ENCODE measurements at regions not wholly inside any gene's neighbourhood (a gene's known extent, or its start where the extent isn't known, plus 50 kb on each side); places are given as distances from the start of the nearest gene placed in this dataset.
"Not testable (repeated sequence)": the region's sequence is repeated elsewhere in the genome, so short reads cannot be mapped to it uniquely, and the experiment has no call there.

GRCh38 chr1:147103416-147104155, 68.7 kb downstream of the PRKAB2 start:
- not testable (repeated sequence) for DNase-seq

- no peak for DNase-seq
Observed at GRCh38 chr1:147099192-147099591, 73.1 kb downstream of the PRKAB2 start.

- peak in 1 of 2 experiments; percentile 23 for DNase-seq
Observed at GRCh38 chr1:147098338-147098973, 73.8 kb downstream of the PRKAB2 start.

DNA sequence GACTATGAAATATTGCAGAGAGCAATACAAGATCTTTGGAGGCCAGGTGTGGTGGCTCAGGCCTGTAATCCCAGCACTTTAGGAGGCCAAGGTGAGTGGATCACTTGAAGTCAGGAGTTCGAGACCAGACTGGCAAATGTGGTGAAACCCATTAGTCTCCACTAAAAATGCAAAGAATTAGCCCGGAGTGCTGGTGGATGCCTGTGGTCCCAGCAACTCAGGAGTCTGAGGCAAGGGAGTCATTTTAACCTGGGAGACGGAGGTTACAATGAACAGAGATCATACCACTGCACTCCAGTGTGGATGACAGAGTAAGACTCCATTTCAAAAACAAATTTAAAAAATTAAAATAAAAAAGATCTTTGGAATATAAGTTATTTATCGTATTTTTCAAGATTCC, 76.6 kb downstream of the PRKAB2 start:
- no peak for DNase-seq

DNA sequence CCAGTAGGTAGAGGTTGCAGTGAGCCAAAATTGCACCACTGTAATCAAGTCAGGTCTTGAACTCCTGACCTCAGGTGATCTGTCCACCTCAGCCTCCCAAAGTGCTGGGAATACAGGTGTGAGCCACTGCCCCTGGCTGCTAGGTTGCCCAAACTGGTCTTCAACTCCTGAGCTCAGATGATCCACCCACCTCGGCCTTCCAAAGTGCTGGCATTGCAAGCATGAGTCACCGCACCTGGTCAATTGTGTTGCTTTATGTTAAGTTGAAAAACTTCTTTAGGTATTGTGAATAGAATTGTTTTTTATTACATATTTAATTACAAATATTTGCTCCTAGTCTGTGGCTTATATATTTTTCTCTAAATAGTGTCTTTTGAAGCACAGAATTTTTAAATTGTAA, 80.5 kb downstream of the PRKAB2 start:
- no peak for DNase-seq

DNA sequence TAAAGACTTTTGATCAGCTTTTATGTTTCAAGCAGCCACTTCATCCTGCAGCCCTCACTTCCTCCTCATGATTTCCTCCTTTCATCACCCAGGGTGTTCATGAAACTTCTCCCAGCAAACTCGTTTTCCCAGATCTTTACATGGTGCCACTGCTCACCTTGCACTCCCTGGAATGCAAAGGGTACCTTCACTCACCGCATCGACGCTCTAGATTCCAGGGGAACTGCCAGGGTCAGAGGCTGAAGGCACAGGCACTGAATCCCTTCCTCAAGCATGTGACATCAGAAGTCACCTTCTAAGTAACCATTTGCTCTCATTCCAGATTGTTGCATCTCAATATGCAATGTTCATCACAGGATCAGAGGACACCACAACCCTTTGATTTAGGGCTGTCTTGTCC, 82.8 kb downstream of the PRKAB2 start:
- no peak for DNase-seq

GRCh38 chr1:147086129-147086528, 86.1 kb downstream of the PRKAB2 start:
- DNase-seq = no peak

DNA sequence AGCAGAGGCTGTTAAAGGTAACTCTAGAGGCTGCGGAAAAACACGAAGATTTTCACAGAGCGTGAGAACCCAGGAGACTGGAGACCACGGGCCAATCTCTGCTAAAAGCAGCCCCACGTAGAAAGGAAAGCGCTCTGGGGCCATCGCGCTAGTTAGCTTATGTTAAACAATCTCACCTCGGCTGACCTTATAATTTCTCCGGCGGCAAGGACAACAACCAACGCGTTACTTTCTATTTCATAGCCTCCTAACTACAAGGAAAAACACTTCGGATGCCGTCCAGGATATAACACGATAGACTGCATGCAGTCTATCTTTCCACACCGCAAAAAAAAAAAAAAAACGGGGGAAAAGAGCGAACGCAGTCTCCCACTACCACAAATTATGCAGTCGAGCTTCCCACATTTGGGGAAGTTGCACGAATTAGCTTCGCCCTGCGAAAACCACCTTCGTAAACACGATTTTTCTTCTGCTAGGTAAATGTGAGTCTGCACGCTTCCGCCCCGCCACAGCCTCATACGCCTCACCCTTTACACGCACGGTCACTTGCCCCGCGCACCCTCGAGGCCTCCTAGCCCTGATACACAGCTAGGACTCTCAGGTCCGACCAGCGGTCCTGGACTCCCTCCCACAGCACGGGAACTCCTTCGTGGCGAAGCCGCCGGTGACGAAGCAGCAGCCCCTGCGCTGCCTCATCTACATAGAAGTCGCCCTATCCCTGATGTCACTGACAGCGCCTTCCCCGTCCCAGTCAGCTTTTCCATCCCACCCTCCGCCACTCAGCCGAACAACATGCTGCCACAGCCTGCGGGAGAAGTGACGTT, 87.8 kb downstream of the PRKAB2 start:
- DNase-seq = no peak

DNA sequence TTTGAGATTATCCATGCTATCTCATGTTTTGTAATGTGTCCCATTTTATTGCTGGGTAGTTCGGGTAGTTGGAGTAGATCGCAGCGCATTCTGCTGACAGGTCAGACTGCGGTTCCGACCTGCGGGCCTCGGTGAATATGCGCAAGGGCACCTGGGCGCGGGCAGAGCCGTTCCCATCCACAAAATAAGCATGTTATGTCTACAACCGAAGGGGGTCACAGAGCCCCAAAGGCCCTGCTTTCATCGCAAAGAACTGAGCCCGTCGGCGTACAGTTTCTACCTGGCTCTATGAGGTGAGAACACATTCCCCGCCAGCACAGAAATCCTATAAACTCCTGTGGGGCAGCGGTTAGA, 88.4 kb downstream of the PRKAB2 start:
- no peak for DNase-seq

DNA sequence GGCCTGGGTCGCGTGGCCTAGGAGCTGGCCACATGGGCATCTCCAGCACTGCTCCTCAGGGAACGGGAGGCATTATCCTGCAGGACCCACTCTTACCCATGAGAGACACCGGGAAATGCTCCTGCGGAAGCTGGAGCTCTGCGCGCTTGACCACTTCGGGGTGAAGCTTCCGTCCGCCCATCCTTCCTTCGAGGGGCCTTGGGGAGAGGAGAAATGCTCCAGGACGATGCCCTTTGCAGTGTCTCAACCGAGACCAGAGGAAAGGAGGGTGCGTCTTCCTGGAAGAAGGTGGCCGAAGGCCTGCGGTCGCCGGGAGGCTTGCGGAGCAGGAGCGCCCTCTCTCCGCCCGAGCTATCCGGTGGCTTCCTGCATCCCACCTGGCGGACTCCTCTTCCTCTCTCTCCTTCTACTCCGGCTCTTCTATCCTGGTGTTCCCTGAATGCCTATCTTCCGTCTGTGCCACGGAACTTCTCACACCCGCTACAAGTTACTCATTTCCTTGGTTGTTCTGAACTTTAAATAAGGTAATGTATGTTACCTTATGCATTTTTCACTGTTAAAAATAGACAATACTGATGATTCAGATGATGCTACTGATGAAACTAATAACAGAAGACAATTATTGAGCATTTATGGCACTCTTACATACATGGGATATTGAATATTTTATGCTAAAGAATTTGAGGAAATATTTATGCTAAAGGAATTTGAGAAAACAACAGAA, 91.4 kb downstream of the PRKAB2 start:
- no peak for DNase-seq

DNA sequence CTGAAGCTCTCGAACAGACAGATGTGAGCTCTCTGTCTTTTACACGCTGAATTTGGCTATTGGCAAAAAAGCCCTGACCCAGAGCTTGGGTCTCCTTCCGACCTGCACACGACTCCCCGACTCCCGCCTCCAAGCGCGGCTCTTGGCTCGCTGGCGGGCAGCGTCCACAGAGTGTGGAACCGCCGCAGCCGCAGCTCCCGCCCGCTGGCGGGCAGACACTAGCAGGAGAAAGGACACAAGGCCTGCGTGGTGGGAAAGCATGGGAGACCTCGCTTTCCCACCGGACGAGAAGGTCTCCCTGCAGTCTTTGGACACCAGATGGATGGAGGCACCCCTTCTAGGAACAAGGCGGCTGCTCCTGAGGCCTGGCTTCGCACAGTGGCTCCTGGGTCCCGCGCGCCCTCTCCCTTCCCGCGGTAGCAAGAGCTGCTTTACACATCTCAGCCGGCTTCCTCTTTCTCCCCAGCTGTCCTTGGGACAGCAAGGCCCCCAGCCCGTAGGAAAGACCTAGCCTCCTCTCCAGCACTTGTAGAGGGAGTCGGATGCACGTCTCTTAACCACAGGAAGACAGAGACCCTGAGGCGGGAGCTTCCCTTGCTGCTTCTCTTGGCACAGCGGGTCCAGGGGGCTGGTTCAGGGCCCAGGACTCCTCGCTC, 92.1 kb downstream of the PRKAB2 start:
- DNase-seq = no peak

GRCh38 chr1:147079400-147080005, 92.8 kb downstream of the PRKAB2 start:
- DNase-seq = no peak

GRCh38 chr1:147078606-147079399, 93.5 kb downstream of the PRKAB2 start:
- DNase-seq = no peak

GRCh38 chr1:147077936-147078605, 94.2 kb downstream of the PRKAB2 start:
- no peak for DNase-seq

DNA sequence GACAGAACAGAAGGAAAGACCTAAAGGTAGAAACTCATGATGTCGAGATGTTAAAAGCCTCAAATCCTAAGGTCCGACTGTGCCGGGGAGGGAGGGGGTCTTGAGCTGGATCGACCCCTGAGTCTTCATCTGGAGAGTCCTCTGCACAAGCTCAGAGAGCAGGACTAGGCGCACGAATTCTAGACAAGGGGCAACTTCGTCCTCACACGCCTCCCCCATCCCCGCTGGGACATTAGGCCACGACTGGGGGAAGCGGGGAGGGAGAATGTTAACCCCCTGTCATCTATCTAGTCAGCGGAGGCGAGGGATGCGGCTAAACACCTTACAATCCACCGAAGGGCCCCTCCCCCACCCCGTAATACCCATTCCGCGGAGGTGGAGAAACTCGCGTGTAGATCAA, 94.7 kb downstream of the PRKAB2 start:
- DNase-seq = no peak

- DNase-seq = no peak
Observed at GRCh38 chr1:147077081-147077480, 95.2 kb downstream of the PRKAB2 start.

DNA sequence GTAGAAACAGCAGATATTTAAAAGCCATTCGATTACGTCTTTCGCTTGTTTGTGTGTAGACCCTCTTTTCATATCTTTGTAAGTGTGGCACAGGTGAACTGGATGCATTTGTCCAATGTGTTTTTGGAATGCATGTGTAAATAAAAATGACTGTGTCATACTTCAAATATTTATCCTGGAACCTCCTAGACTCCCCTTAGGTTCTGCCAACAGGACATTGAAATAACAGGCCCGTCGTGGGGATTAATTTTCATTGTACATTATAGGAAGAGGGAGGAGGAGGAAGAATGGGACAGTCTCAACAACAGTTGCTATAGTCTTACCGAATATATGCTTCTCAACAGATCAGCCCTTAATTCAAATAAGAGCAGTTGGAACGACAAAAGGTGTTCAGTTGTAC, 95.8 kb downstream of the PRKAB2 start:
- DNase-seq = no peak

DNA sequence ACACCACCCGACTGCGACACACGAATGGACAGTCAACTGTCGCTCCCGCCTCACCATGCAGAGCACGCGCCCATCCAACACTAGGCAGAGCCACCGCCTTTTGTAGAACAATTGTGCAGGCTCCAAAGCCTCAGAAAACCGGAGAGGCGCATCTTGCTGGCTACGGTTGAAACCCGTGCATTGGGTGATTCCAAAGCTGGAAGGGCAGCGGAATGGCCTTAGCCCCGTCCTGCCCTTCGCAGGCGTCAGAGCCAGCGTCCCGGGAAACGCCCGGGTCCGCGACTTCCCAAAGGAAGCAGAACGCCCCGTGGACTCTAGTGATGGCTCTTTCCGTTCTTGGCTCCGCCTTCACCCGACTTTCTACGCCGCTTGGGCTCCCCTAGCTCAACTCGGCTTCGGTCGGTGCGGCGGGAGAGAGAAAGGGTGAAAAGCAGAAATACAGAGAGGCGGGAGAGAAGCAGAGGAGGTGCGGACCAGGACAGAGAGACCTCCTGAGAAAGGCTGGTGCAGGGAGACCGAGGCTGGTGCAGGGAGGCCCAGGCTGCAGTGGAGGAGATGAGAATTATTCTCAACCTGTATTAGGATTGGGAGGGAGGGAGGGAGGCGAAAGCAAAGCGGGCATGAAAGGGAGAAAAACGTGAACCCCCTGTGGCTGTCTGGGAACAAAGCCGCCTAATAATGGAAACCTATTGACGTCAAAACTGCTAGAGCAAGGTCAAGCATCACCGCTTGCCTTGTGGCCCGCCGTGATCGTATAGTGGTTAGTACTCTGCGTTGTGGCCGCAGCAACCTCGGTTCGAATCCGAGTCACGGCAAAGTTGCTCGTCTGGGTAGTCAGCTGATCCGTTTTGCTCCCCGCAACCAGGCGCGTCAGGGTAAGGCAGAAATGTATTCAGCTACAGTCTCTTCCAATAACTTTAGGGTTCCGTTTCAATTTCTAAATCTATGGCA, 99.5 kb downstream of the PRKAB2 start:
- no peak for DNase-seq

DNA sequence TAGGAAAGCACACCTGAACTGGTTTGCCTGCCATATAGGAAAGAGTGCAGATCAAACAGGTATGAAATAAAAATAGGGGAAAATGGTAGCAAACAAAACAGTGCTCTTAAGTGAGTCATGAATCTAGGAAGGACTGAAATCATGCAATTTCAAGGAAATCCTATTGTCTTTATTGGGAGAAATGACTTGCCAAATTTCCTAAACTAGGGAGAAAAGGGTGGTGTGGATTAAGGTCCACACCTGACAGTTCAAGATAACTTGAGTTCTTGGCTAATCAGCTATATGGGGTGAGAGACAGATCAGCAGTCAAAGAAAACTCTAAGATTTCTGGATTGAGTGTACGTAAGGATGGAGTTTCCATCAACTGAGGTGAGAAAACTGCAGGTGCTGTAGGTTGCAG, 101.1 kb downstream of the PRKAB2 start:
- no peak for DNase-seq

GRCh38 chr1:147062956-147063355, 109.3 kb downstream of the PRKAB2 start:
- DNase-seq = no peak

Measured in AML-193 (cell line).